Thyroid gland (tissue), 4 donors: ENCODE measurements at regions not wholly inside any gene's neighbourhood (a gene's known extent, or its start where the extent isn't known, plus 50 kb on each side); places are given as distances from the start of the nearest gene placed in this dataset.

Experiments
- DNase-seq, 2 donors: peaks; one replicate each; pipeline ENCODE4 v3.0.0-alpha.2; 2019
- H3K27ac ChIP-seq, 3 donors: fragments of 200-600 bp; sonication (generic); 1 replicate in 2 of 3; 2 replicates in 1 of 3; pipeline ENCODE4 v1.5.1; 2016 to 2019; ENCODE audit warnings: mild to moderate bottlenecking in 1 of 3, moderate library complexity in 1 of 3
- H3K27me3 ChIP-seq: fragments of 200-600 bp; sonication (generic); one replicate; pipeline ENCODE4 v1.5.1; 2019
- H3K36me3 ChIP-seq, 2 donors: fragments of 200-600 bp; sonication (generic); one replicate each; pipeline ENCODE4 v1.5.1; 2016 to 2019
- H3K4me1 ChIP-seq, 2 donors: fragments of 200-600 bp; sonication (generic); one replicate each; pipeline ENCODE4 v1.5.1; 2017 to 2019
- H3K4me3 ChIP-seq, 3 donors: fragments of 200-600 bp; sonication (generic); replicated peaks in 1 of 3; 1 replicate in 2 of 3; 2 replicates in 1 of 3; pipeline ENCODE4 v1.5.1; 2016; ENCODE audit warnings: mild to moderate bottlenecking in 1 of 3
- H3K9me3 ChIP-seq: fragments of 200-600 bp; sonication (generic); one replicate; pipeline ENCODE4 v1.5.1; 2017
- CTCF ChIP-seq, 6 experiments: fragments of 200-600 bp in 3 of 6; fragments of 450-650 bp in 3 of 6; sonication (generic) in 3 of 6; IDR thresholded peaks; one replicate each; pipeline ENCODE4 v1.5.1; 2016 to 2019; ENCODE audit warnings: antibody characterized with exemption in 6 of 6, mild to moderate bottlenecking in 2 of 6, inconsistent platforms in 1 of 6, moderate library complexity in 1 of 6
- POLR2A ChIP-seq, 2 donors: fragments of 450-650 bp; IDR thresholded peaks; one replicate each; pipeline ENCODE4 v1.6.1; 2017; ENCODE audit warnings: antibody characterized with exemption in 2 of 2, mild to moderate bottlenecking in 2 of 2, moderate library complexity in 1 of 2
- WGBS, 2 donors: methylation state at CpG; one replicate each; pipeline ENCODE4 v1.1.5; 2017; 5-methylcytosine and 5-hydroxymethylcytosine counted together
- intact Hi-C: fragments of 100-400 bp; cut with DNase I; formaldehyde crosslinking; loops from one replicate; pipeline ENCODE4 v1.15.1; 2023

GRCh38 chr4:106715825-106716224 is 320.3 kb downstream of the DKK2 start:
- no peak for DNase-seq
- Histone ChIP-seq H3K36me3 (no peaks in the 10 kb centered on the region), H3K9me3 (no peaks in the 10 kb centered on the region), H3K27me3 (no peaks in the 10 kb centered on the region), H3K4me1 (no peaks in the 10 kb centered on the region), H3K4me3 (no peak overlapping the region), H3K27ac (no peak overlapping the region)
- TF ChIP-seq CTCF (IDR thresholded peaks at IDR 0.05) (no peak), POLR2A (IDR thresholded peaks at IDR 0.05) (no peak)
- intact Hi-C loops = no loop called here

DNA sequence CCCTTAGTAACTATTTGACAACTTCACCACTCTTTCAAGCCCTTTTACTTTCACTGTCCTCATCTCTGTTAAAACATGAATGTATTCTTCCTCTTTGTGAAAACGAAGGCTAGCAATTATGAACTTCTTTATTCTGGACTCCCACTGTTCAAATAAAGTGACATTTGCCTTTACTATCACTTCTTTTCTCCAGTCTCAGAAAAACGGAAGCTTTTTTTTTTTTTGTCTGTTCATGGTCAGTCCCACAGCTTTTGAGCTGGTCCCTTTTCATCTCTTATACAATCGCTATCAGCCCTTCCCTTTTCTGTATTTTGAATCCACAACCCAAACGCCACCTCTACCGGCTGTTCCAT is 327.7 kb downstream of the DKK2 start:
- TF ChIP-seq CTCF (IDR thresholded peaks at IDR 0.05) (no peak), POLR2A (IDR thresholded peaks at IDR 0.05) (no peak)
- no peaks in the 10 kb centered on the region for H3K36me3 ChIP-seq
- WGBS, 2 donors = 66 to 67% methylated on average over 5 of the region's 5 CpGs
- no peak overlapping the region for H3K4me3 ChIP-seq
- H3K27me3 ChIP-seq = no peaks in the 10 kb centered on the region
- H3K27ac ChIP-seq = no peak overlapping the region
- no peaks in the 10 kb centered on the region for H3K9me3 ChIP-seq
- intact Hi-C loops = no loop called here
- H3K4me1 ChIP-seq = no peaks in the 10 kb centered on the region
- DNase-seq = no peak

GRCh38 chr4:106707776-106708463 is 328.2 kb downstream of the DKK2 start:
- no peak for DNase-seq
- H3K4me3 ChIP-seq = no peak overlapping the region
- H3K9me3 ChIP-seq = no peaks in the 10 kb centered on the region
- intact Hi-C loops = no loop called here
- WGBS, 2 donors = 63 to 71% methylated on average over 2 of the region's 2 CpGs
- H3K27me3 ChIP-seq = no peaks in the 10 kb centered on the region
- no peaks in the 10 kb centered on the region for H3K4me1 ChIP-seq
- H3K36me3 ChIP-seq = no peaks in the 10 kb centered on the region
- H3K27ac ChIP-seq = no peak overlapping the region
- TF ChIP-seq POLR2A (IDR thresholded peaks at IDR 0.05) (no peak), CTCF (IDR thresholded peaks at IDR 0.05) (no peak)

DNA sequence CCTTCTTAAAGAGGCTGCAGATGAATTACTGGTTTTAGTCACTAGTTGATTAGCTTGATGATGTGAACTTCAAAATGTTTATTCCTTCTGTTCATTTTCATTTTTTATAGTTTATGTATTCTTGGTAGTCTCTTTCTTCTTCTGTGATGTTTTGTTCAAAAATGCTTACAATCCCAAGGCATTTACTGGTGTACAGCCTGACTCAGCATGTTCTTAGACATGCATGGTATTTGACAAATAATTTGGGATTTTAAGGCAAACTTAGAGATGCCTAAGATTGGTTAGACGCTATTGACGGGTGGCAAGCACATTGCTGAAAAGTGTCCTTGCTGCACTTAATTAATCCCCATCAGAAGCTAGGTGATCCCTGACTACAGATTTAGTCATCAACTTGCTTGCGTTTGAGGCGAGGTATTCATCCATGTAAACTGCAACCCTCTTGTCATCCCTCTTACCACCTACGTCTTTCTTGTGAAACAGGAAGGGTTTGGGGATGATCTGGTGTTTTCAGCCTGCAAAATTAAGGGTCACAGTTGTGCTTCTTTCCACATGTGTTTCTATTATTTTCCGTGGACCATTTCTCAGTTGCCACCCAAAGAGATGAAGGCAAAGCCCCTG is 331.8 kb downstream of the DKK2 start:
- Histone ChIP-seq H3K4me1 (no peaks in the 10 kb centered on the region), H3K27ac (no peak overlapping the region), H3K27me3 (no peaks in the 10 kb centered on the region), H3K4me3 (no peak overlapping the region), H3K9me3 (no peaks in the 10 kb centered on the region), H3K36me3 (no peaks in the 10 kb centered on the region)
- intact Hi-C loops = no loop called here
- 67 to 72% methylated on average over 6 of the region's 6 CpGs for WGBS, 2 donors
- no peak for DNase-seq
- TF ChIP-seq POLR2A (IDR thresholded peaks at IDR 0.05) (no peak), CTCF (IDR thresholded peaks at IDR 0.05) (no peak)

- intact Hi-C loops = no loop called here
- H3K9me3 ChIP-seq = no peaks in the 10 kb centered on the region
- no peak for DNase-seq
- TF ChIP-seq CTCF (IDR thresholded peaks at IDR 0.05) (no peak), POLR2A (IDR thresholded peaks at IDR 0.05) (no peak)
- no peak overlapping the region for H3K4me3 ChIP-seq
- 86 to 88% methylated on average over 2 of the region's 2 CpGs for WGBS, 2 donors
- H3K27me3 ChIP-seq = no peaks in the 10 kb centered on the region
- H3K27ac ChIP-seq = no peak overlapping the region
- H3K36me3 ChIP-seq = no peaks in the 10 kb centered on the region
- no peaks in the 10 kb centered on the region for H3K4me1 ChIP-seq
Measured at GRCh38 chr4:106700321-106700720, 331.7 kb upstream of the GIMD1 start.
